HG02943 (cell line): ENCODE measurements at regions not wholly inside any gene's neighbourhood (a gene's known extent, or its start where the extent isn't known, plus 50 kb on each side); places are given as distances from the start of the nearest gene placed in this dataset.
"Not testable (repeated sequence)": the region's sequence is repeated elsewhere in the genome, so short reads cannot be mapped to it uniquely, and the experiment has no call there.

Source experiments
- ATAC-seq: cut with Tn5 transposase; IDR thresholded peaks from one replicate; pipeline ENCODE4 v1.9.1; 2021; ENCODE audit warnings: mild to moderate bottlenecking, low read depth, moderate library complexity; ENCODE audit not compliant: unreplicated experiment

GRCh38 chr21:35713914-35714313 lies 346.4 kb downstream of the SETD4 start:
- no peak for ATAC-seq

GRCh38 chr21:35711661-35712060 lies 348.7 kb downstream of the SETD4 start:
- ATAC-seq, result no peak

DNA sequence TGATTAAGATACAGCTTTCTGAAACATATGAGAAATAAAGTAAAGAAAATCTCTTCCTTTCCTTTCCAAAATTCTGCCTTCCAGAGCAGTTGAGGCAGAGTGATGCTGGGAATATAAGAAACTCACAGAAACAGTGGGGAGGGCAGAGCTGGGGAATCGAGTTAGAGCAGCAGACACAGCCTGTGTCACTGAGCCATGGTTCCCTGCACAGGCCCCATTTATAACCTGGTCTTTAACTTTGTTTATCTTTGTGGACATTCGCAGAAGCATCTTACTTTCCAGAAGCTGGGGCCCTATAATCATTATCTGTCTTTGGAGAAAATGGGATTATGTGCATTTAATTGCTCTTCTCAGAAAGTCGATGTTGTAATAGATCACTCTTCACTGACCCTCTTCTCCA lies 349.1 kb downstream of the SETD4 start:
- no peak for ATAC-seq

GRCh38 chr21:35709990-35710389 lies 350.3 kb downstream of the SETD4 start:
- ATAC-seq, result not testable (repeated sequence)

- ATAC-seq, result no peak
These were observed 354.4 kb downstream of the SETD4 start for GRCh38 chr21:35705888-35706287.

DNA sequence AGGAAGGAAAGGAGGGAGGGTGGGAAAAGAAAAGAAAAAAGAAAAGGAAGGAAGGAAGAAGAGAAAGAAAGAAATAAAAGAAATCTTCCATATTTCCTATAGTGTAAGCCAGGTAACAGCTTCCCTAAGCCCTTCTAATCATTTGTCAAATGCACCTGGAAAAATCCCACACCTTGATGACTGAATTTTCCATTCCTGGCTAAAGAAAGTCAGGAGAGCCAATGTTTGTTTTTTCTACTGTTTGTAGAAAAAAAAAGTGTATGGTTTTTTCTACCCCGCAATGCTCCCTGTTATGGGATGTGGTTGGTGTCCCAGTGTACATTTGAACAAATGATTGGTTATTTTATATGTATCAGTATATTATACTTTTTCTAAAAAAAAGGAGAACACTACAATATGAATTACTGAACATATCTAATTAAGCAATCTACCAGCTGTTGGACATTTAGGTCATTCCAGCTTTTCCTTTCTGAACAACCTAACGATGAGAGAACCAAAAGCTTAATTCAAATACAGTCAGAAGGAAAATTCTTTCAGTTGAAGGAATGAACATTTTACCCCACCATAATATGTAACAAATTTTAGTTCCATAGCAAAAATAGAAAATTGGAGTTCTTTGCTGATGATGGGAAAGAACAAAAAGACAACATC lies 355.0 kb downstream of the SETD4 start:
- ATAC-seq, result no peak

GRCh38 chr21:35703704-35704103 lies 356.6 kb downstream of the SETD4 start:
- ATAC-seq, result no peak

DNA sequence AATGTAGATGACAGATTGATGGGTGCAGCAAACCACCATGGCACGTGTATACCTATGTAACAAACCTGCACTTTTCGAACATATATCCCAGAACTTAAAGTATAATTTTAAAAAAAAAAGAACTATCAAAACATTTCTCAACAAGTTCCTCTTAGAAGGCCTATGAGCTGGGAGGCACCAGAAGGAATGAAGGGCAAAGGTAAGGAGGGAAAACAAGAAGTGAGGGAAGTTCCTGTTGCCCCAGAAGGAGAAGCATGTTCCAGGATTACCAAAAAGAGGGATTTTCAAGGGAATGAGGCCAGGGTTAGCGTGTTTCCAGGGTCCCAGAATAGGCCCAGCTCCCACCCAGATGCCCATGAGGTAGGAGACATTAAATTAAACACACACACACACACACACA lies 361.0 kb downstream of the SETD4 start:
- ATAC-seq, result no peak

- ATAC-seq, result no peak
These were observed 363.0 kb downstream of the SETD4 start for GRCh38 chr21:35697321-35697808.

DNA sequence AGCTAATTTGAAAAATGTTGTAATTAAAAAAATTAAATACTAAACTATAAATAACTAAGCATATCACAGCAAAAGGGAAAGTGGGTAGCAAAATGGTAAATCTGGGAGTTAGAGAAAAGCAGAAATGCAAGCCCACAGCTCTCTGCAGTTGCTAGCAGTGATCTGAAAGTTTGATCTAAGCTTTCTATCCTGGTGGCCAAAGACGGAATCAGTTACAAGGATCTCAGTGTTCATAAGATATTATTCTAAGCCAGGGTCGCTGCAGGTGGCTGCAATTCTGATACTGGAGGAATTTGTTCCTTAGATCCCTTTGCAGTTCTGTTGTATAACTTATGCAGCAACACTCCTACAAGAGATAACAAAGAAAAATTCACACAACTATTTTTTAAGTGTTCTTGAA lies 363.7 kb downstream of the SETD4 start:
- no peak for ATAC-seq

DNA sequence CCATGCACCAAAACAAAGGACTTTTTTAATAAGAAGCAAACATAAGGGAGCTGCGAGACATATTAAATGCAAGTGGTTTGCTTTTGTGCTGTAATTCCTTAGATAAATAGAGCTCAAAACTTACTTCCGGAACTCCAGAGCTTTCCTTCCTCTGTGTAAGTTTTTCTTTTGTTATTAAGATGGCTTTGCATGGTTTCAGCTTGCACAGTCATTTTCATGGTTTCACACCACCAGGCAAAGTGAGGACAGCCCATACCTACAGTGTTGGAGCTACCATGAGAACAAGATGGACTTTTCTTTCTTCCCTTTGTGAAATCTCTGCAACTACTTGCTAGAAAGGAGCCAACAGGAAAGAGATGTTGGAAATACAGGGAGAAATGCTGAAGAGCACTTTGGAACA lies 368.0 kb downstream of the SETD4 start:
- ATAC-seq, result no peak

- ATAC-seq, result no peak
These were observed 369.9 kb downstream of the SETD4 start for GRCh38 chr21:35690436-35690835.

GRCh38 chr21:35686156-35686555 lies 374.2 kb downstream of the SETD4 start:
- no peak for ATAC-seq

GRCh38 chr21:35683664-35684304 lies 376.5 kb downstream of the SETD4 start:
- no peak for ATAC-seq

DNA sequence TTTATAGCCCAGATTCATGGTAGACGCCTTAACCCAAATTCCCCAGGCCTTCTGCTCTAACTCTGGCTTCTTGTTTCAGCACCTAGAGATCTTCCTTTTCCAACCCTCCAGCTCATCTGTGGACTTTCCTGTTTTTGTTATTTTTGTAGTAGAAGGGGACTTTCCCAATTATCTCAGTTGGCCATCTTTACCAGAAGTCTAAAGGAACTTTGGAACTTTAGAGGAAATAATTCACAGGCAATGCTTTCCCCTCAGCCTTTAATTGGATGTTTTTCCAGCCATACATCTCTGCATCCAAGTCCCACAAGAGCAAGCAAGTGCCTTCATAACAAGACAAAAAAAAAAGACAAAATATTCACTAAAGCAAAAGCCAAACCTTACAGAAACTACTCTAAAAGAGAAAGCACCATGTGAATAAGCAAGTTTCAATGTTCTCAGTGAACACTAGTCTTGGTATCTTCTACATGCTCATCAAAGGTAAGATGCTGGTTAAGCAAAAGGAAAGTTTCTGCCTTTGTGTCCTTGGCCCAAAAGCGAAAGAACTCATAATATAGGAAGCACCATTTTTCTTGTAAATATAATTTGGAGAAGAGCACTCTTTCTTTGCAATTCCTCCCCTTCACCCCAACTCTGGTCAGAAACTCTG lies 377.3 kb downstream of the SETD4 start:
- no peak for ATAC-seq

- no peak for ATAC-seq
These were observed 378.4 kb downstream of the SETD4 start for GRCh38 chr21:35681946-35682345.

- ATAC-seq, result no peak
These were observed 381.2 kb downstream of the SETD4 start for GRCh38 chr21:35679076-35679475.

GRCh38 chr21:35678393-35678792 lies 381.9 kb downstream of the SETD4 start:
- ATAC-seq, result no peak

GRCh38 chr21:35677298-35677841 lies 383.0 kb downstream of the SETD4 start:
- no peak for ATAC-seq

DNA sequence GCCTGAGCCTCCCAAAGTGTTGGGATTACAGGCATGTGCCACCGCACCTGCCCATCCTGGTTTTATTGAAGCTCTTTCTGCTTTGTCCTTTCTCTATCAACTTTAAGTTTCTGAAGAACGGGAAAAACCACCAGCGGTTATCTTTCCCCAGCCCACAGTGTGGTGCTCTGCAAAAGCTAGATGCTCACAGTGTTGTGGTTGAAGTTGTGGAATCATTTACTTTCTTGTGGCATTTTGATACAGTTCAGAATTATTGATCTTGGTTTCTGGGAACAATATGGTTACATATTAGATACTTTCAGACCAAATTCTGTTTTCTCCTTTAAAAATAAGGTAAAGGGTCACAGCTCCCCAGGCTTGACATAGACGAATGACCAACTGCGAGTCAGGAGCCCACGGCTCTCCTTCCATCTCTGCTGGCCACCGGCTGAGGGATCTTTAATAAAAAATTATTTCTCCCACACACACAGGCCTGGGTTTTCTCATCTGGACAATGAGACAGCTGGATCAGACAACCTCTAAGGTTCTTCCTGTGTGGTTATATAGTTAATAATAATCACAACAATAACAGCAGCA lies 385.3 kb downstream of the SETD4 start:
- no peak for ATAC-seq

DNA sequence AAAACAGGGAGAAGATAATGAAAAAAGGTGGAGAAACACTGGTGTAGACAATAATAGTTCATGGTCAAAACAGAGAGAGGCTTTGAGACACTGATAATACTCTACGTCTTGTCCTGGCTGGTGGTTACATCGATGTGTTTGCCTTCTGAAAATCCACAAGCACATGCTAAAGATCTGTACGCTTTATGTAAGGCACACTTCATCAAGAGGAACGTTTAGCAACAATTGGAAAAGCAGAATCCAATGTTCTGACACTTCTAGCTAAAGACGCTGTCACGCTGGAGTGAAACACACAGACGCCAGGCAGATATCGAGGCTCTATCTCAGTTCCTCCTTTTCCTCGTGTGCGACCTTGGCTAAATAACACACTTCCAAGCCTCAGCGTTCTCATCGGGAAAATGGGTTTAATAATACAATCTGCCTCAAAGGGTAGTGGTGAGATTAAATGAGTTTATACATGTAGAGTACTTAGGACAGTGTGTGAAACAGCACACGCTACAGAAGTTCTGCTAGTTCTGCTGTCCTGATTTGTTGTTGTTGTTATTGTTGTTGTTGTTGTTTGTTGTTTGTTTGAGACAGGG lies 386.1 kb downstream of the SETD4 start:
- ATAC-seq, result no peak
